HepG2 (cell line): ENCODE measurements at regions not wholly inside any gene's neighbourhood (a gene's known extent, or its start where the extent isn't known, plus 50 kb on each side); places are given as distances from the start of the nearest gene placed in this dataset.

Experiments used
- CCAR2 ChIP-seq: fragments of 200-400 bp; formaldehyde crosslinking; optimal IDR thresholded peaks from 2 replicates; pipeline ENCODE3; 2018; ENCODE audit warnings: low read depth, mild to moderate bottlenecking, low read length, moderate library complexity
- FOXA1 ChIP-seq, 2 experiments: fragments of 450-650 bp in 1 of 2; sonication (generic) in 1 of 2; formaldehyde crosslinking in 1 of 2; IDR thresholded peaks; 2 replicates each; pipeline versions ENCODE4 v1.4.0 to v1.6.1; 2016 to 2020; ENCODE audit warnings: missing genetic modification reagents in 1 of 2
- HMG20B ChIP-seq: conservative IDR thresholded peaks from 2 replicates; pipeline ENCODE4 v1.6.1; 2016; ENCODE audit warnings: missing genetic modification reagents, missing compliant biosample characterization
- PCBP2 ChIP-seq: fragments of 200-400 bp; formaldehyde crosslinking; optimal IDR thresholded peaks from 2 replicates; pipeline ENCODE3; 2018; ENCODE audit warnings: low read length, low read depth; ENCODE audit not compliant: poor library complexity, severe bottlenecking
- POLR2A ChIP-seq, 2 experiments: IDR thresholded peaks; 2 replicates each; pipeline ENCODE4 v1.6.1; 2011; ENCODE audit warnings: low read depth in 2 of 2, low read length in 2 of 2, mild to moderate bottlenecking in 1 of 2, moderate library complexity in 1 of 2; ENCODE audit not compliant: insufficient read depth in 1 of 2
- RNF219 ChIP-seq: sonication (generic); formaldehyde crosslinking; IDR thresholded peaks from 2 replicates; pipeline ENCODE4 v1.5.0; 2020; ENCODE audit warnings: mild to moderate bottlenecking, missing genetic modification reagents
- SP4 ChIP-seq: sonication (generic); formaldehyde crosslinking; IDR thresholded peaks from 2 replicates; pipeline ENCODE4 v1.8.1; 2023; ENCODE audit warnings: mild to moderate bottlenecking, missing genetic modification reagents
- U2AF2 ChIP-seq: fragments of 200-400 bp; formaldehyde crosslinking; IDR thresholded peaks from 2 replicates; pipeline ENCODE4 v1.6.1; 2017; ENCODE audit warnings: low read depth, mild to moderate bottlenecking, low read length
- ZNF24 ChIP-seq: fragments of 450-650 bp; IDR thresholded peaks from 2 replicates; pipeline ENCODE4 v1.6.1; 2017; ENCODE audit warnings: antibody characterized with exemption, mild to moderate bottlenecking
- ZNF563 ChIP-seq: sonication (generic); formaldehyde crosslinking; IDR thresholded peaks from 2 replicates; pipeline ENCODE4 v1.8.0; 2022; ENCODE audit warnings: mild to moderate bottlenecking, moderate library complexity, missing genetic modification reagents
- ZNF674 ChIP-seq: sonication (generic); formaldehyde crosslinking; IDR thresholded peaks from 2 replicates; pipeline ENCODE4 v1.5.0; 2020; ENCODE audit warnings: low read depth, mild to moderate bottlenecking, missing genetic modification reagents

- TF ChIP-seq FOXA1 (IDR thresholded peaks at IDR 0.05) (no peak), FOXA1 (CRISPR knock-in tag; IDR thresholded peaks at IDR 0.05) (no peak), ZNF674 (CRISPR knock-in tag) (no peak), U2AF2 (no peak), RNF219 (no peak), HMG20B (no peak), POLR2A (IDR thresholded peaks at IDR 0.05; ENCODE audit: insufficient read depth in 1 of 2, low read depth in 2 of 2, low read length in 2 of 2) (no peak), SP4 (CRISPR knock-in tag) (no peak), PCBP2 (no peak), ZNF563 (CRISPR knock-in tag) (no peak), ZNF24 (no peak), CCAR2 (no peak)
Measured at GRCh38 chr14:53553221-53553620, 400.1 kb upstream of the DDHD1 start.
